Large intestine (tissue), 3 donors: ENCODE measurements at regions not wholly inside any gene's neighbourhood (a gene's known extent, or its start where the extent isn't known, plus 50 kb on each side); places are given as distances from the start of the nearest gene placed in this dataset.
"Not testable (repeated sequence)": the region's sequence is repeated elsewhere in the genome, so short reads cannot be mapped to it uniquely, and the experiment has no call there.

Source experiments
- DNase-seq, 2 donors: peaks; one replicate each; pipeline versions ENCODE4 v3.0.0 to v3.0.0-alpha.2; 2013
- H3K27ac ChIP-seq: one replicate; pipeline ENCODE4 v1.5.1; 2013; ENCODE audit warnings: low read length
- H3K27me3 ChIP-seq: 2 replicates; pipeline ENCODE4 v1.6.1; 2013; ENCODE audit warnings: low read length; ENCODE audit not compliant: control insufficient read depth, insufficient read depth
- H3K36me3 ChIP-seq: 2 replicates; pipeline ENCODE4 v1.6.1; 2013; ENCODE audit warnings: low read length; ENCODE audit not compliant: control insufficient read depth, insufficient read depth
- H3K4me1 ChIP-seq: one replicate; pipeline ENCODE4 v1.6.1; 2013; ENCODE audit warnings: low read length; ENCODE audit not compliant: control insufficient read depth, insufficient read depth
- H3K4me3 ChIP-seq: one replicate; pipeline ENCODE4 v1.5.1; 2013; ENCODE audit warnings: low read length
- H3K9me3 ChIP-seq: one replicate; pipeline ENCODE4 v1.6.1; 2013; ENCODE audit warnings: mild to moderate bottlenecking, low read depth, low read length, moderate library complexity; ENCODE audit not compliant: control insufficient read depth
- WGBS: methylation state at CpG from one replicate; pipeline ENCODE4 v1.1.5; 2013; ENCODE audit warnings: low lambda C conversion rate; ENCODE audit not compliant: insufficient coverage; 5-methylcytosine and 5-hydroxymethylcytosine counted together

GRCh38 chr2:123434546-123435395 is 590.3 kb upstream of the CNTNAP5 start:
- Histone ChIP-seq H3K36me3 (no peaks in the 10 kb centered on the region), H3K27ac (no peak overlapping the region), H3K4me1 (no peaks in the 10 kb centered on the region), H3K4me3 (no peak overlapping the region), H3K27me3 (no peaks in the 10 kb centered on the region), H3K9me3 (no peaks in the 10 kb centered on the region)
- no CpG with 5 or more reads among the region's 6 CpGs for WGBS
- DNase-seq, result peak; percentile 29 to 36

DNA sequence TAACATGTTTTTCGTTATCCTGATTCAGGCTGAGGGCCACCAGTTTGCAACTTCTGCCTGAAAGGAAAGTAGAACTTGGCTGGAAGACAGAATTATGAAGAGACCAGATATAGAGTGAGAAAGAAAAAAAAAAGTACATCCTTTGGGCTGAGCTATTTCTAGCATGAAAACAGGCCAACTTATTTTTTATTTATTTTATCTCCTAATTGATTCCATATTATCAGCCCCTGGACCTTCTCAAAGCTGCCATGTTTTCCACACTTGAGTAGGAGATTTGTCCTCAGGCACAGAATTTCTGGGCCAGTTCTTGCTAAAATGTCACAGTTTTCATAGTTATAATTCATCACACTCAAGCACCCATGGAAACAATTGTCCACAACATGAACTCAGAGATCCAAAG is 586.8 kb upstream of the CNTNAP5 start:
- no peak overlapping the region for H3K4me3 ChIP-seq
- DNase-seq, result peak in 1 of 2 donors; percentile 8
- 100% methylated on average over 1 of the region's 1 CpG for WGBS
- no peak overlapping the region for H3K27ac ChIP-seq
- no peaks in the 10 kb centered on the region for H3K36me3 ChIP-seq
- no peaks in the 10 kb centered on the region for H3K4me1 ChIP-seq
- no peaks in the 10 kb centered on the region for H3K9me3 ChIP-seq
- no peaks in the 10 kb centered on the region for H3K27me3 ChIP-seq

GRCh38 chr2:123438675-123439074 is 586.4 kb upstream of the CNTNAP5 start:
- H3K9me3 ChIP-seq, result no peaks in the 10 kb centered on the region
- no peak overlapping the region for H3K27ac ChIP-seq
- no peaks in the 10 kb centered on the region for H3K27me3 ChIP-seq
- 92% methylated on average over 2 of the region's 2 CpGs for WGBS
- H3K4me3 ChIP-seq, result no peak overlapping the region
- H3K36me3 ChIP-seq, result no peaks in the 10 kb centered on the region
- no peaks in the 10 kb centered on the region for H3K4me1 ChIP-seq
- no peak for DNase-seq

GRCh38 chr2:123448801-123449200 is 576.3 kb upstream of the CNTNAP5 start:
- 88% methylated on average over 4 of the region's 6 CpGs for WGBS

GRCh38 chr2:123451542-123451941 is 573.5 kb upstream of the CNTNAP5 start:
- H3K4me3 ChIP-seq, result no peak overlapping the region
- DNase-seq, result no peak
- WGBS, result 90% methylated on average over 4 of the region's 4 CpGs
- no peaks in the 10 kb centered on the region for H3K27me3 ChIP-seq
- H3K9me3 ChIP-seq, result no peaks in the 10 kb centered on the region
- H3K27ac ChIP-seq, result no peak overlapping the region
- H3K36me3 ChIP-seq, result no peaks in the 10 kb centered on the region
- H3K4me1 ChIP-seq, result no peaks in the 10 kb centered on the region

More at GRCh38 chr2:123448801-123449200, 576.3 kb upstream of the CNTNAP5 start:
- Histone ChIP-seq H3K9me3 (no peaks in the 10 kb centered on the region), H3K27ac (no peak overlapping the region), H3K36me3 (no peaks in the 10 kb centered on the region), H3K4me1 (no peaks in the 10 kb centered on the region), H3K4me3 (no peak overlapping the region), H3K27me3 (no peaks in the 10 kb centered on the region)
- DNase-seq, result no peak

- WGBS, result no CpG with 5 or more reads among the region's 4 CpGs
- no peaks in the 10 kb centered on the region for H3K36me3 ChIP-seq
- no peak overlapping the region for H3K4me3 ChIP-seq
- H3K27ac ChIP-seq, result no peak overlapping the region
- H3K27me3 ChIP-seq, result no peaks in the 10 kb centered on the region
- no peaks in the 10 kb centered on the region for H3K9me3 ChIP-seq
- no peak for DNase-seq
- no peaks in the 10 kb centered on the region for H3K4me1 ChIP-seq
Measured at GRCh38 chr2:123453046-123453700, 571.9 kb upstream of the CNTNAP5 start.

DNA sequence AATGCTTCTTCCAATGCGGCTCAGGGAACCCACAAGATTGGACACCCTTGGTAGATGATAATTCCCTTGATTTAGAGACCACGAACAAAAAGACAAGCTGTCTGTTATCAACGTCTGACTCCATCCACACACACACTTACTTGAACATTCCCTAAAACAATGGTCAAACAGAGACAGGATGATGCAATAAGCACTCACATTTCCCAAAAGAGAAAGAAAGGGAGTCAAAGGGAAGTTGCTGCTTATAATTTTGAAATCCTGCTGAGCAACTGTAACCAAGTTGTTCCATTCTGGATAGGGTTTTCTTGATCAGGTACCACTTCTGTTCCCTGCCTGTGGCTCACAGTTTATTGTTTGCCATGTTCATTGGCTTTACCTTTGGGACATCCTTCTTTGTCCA is 571.3 kb upstream of the CNTNAP5 start:
- 100% methylated on average over 1 of the region's 3 CpGs for WGBS
- H3K36me3 ChIP-seq, result no peaks in the 10 kb centered on the region
- H3K4me1 ChIP-seq, result no peaks in the 10 kb centered on the region
- no peak overlapping the region for H3K4me3 ChIP-seq
- H3K27ac ChIP-seq, result no peak overlapping the region
- H3K27me3 ChIP-seq, result no peaks in the 10 kb centered on the region
- no peak for DNase-seq
- H3K9me3 ChIP-seq, result no peaks in the 10 kb centered on the region

- not testable (repeated sequence) for H3K36me3 ChIP-seq, H3K9me3 ChIP-seq, H3K27ac ChIP-seq, DNase-seq, H3K4me3 ChIP-seq, H3K4me1 ChIP-seq, H3K27me3 ChIP-seq
- 80% methylated on average over 2 of the region's 8 CpGs for WGBS
Measured at GRCh38 chr2:123455234-123455633, 569.9 kb upstream of the CNTNAP5 start.

- Histone ChIP-seq H3K27me3 (no peaks in the 10 kb centered on the region), H3K9me3 (no peaks in the 10 kb centered on the region), H3K4me1 (no peaks in the 10 kb centered on the region), H3K27ac (no peak overlapping the region), H3K4me3 (no peak overlapping the region), H3K36me3 (no peaks in the 10 kb centered on the region)
- no peak for DNase-seq
- WGBS, result 100% methylated on average over 1 of the region's 2 CpGs
Measured at GRCh38 chr2:123456416-123456815, 568.7 kb upstream of the CNTNAP5 start.

DNA sequence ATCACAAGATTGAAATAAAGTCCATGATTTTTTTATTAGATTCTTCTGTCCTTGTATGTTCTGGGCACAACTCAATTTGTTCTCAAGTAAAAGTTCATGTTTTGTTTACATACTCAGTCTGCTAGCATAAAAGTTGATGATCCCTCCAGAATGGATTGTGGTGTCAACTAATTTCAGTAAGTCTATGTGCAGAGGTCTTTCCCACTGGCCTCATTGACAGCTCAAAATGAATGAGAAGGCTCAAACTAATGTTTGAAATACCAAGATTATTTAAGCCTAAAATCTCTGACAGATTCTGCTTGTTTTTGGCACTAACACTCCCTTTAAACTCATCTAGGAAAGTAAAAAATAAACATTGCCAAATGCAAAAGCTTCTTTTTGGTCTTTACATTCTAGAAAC is 561.2 kb upstream of the CNTNAP5 start:
- Histone ChIP-seq H3K4me1 (no peaks in the 10 kb centered on the region), H3K27ac (no peak overlapping the region), H3K27me3 (no peaks in the 10 kb centered on the region), H3K9me3 (no peaks in the 10 kb centered on the region), H3K36me3 (no peaks in the 10 kb centered on the region), H3K4me3 (no peak overlapping the region)
- no peak for DNase-seq

DNA sequence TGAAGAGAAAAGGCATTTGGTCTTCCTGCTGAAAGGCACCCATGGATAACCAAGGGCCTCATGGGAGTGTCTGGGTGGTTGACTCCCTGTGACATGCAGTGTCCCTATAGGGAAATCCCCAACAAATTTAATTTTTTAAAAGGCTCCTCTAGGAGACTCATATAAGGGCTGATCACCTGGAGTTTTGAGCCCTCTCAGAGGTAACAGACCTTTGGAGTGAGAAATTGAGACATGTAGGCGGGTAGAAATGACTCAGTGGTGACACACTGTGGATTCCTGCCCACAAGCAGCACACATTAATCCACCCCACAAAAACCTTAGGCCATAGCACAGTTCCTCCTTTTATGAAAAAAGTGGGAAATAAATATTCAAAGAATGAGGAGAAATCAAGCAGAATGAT is 557.0 kb upstream of the CNTNAP5 start:
- no CpG with 5 or more reads among the region's 1 CpG for WGBS
- Histone ChIP-seq H3K9me3 (no peaks in the 10 kb centered on the region), H3K4me3 (no peak overlapping the region), H3K27ac (no peak overlapping the region), H3K36me3 (no peaks in the 10 kb centered on the region), H3K27me3 (no peaks in the 10 kb centered on the region), H3K4me1 (no peaks in the 10 kb centered on the region)
- no peak for DNase-seq
